ENCODE measurements at regions not wholly inside any gene's neighbourhood (a gene's known extent, or its start where the extent isn't known, plus 50 kb on each side); places are given as distances from the start of the nearest gene placed in this dataset.

DNA sequence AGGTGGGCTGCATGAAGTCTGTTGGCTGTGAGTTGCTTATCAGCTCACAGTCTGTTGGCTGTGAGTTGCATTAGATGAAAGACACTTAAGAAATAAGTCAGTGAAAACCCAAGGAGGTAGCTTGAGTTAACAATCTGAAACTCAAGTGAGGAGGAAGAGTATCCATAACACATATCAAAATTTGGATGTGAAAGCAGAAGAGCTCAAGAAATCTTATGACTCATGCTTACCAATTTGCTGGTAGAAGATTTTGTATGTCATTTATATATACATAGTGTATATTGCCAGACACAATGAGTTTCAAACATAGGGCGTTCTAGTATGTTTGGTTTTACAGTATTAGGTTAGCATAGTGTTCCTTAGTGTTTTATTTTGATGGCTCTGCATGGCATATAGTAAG lies 107.4 kb downstream of the DDIT4L start:
- POLR2A ChIA-PET: no interaction called here
- TF ChIP-seq, protein P1, sequence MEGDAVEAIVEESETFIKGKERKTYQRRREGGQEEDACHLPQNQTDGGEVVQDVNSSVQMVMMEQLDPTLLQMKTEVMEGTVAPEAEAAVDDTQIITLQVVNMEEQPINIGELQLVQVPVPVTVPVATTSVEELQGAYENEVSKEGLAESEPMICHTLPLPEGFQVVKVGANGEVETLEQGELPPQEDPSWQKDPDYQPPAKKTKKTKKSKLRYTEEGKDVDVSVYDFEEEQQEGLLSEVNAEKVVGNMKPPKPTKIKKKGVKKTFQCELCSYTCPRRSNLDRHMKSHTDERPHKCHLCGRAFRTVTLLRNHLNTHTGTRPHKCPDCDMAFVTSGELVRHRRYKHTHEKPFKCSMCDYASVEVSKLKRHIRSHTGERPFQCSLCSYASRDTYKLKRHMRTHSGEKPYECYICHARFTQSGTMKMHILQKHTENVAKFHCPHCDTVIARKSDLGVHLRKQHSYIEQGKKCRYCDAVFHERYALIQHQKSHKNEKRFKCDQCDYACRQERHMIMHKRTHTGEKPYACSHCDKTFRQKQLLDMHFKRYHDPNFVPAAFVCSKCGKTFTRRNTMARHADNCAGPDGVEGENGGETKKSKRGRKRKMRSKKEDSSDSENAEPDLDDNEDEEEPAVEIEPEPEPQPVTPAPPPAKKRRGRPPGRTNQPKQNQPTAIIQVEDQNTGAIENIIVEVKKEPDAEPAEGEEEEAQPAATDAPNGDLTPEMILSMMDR (IDR thresholded peaks at IDR 0.05; ENCODE audit: control extremely low read depth, extremely low read depth, low read depth, missing control alignments): no peak
- no peak for DNase-seq (ENCODE audit: extremely low spot score)
- CTCF ChIA-PET: interaction anchor here (0.6 to 14.6 kb wide), 3 partner anchors 13 to 22 kb away, joined by 3 to 169 read pairs (median 4); no protein-coding TSS in a partner anchor

DNA sequence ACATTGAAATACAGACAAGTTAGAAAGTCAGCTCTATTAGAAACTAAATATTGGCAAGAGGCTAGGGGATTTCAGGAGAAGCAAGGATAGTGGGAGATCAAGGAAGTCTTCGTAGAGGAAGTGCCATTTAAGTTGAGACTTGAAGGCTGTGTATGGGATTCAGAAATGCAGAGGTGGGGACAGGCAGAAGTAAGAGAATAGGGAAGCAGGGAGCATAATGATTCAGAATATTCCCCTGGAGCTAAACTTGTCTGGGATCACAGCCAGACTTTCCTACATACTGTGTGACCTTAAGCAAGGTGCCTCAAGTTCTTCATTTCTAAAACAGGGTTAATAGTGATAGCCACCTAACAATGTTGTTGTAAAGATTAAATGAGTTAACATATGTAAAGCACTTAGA lies 108.8 kb downstream of the DDIT4L start:
- no peak for DNase-seq (ENCODE audit: extremely low spot score)

DNA sequence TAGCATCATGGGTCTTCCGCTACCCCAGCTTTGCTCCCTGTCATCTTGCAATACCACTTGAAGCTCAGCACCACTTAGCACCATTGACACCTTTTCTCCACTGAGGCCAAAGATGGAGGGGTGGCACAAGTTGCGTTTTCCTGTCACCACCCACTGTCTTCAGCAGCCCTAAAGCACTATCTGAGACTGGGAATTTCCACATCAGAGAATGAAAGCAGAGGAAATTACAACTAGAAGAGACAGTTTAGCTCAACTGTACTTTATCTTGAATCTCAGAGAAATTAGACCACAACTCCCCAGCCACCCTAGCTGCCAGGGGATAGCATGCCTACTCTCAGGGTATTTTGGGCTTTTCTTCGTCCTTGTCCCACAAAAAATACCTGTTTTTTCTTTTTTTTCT lies 111.0 kb downstream of the DDIT4L start:
- ChIA-PET CTCF (interaction anchor here (1.5 to 14.6 kb wide), 3 partner anchors 10 to 24 kb away, joined by 3 to 169 read pairs (median 4); no protein-coding TSS in a partner anchor), POLR2A (no interaction called here)
- TF ChIP-seq, protein P1 (IDR thresholded peaks at IDR 0.05; ENCODE audit: control extremely low read depth, extremely low read depth, low read depth, missing control alignments): no peak
- no peak for DNase-seq (ENCODE audit: extremely low spot score)

More for the DNA sequence above, 108.8 kb downstream of the DDIT4L start:
- TF ChIP-seq, protein P1 (IDR thresholded peaks at IDR 0.05; ENCODE audit: control extremely low read depth, extremely low read depth, low read depth, missing control alignments): no peak
- ChIA-PET CTCF (interaction anchor here (0.9 to 14.6 kb wide), 3 partner anchors 15 to 25 kb away, joined by 3 to 169 read pairs (median 4); no protein-coding TSS in a partner anchor), POLR2A (no interaction called here)

DNA sequence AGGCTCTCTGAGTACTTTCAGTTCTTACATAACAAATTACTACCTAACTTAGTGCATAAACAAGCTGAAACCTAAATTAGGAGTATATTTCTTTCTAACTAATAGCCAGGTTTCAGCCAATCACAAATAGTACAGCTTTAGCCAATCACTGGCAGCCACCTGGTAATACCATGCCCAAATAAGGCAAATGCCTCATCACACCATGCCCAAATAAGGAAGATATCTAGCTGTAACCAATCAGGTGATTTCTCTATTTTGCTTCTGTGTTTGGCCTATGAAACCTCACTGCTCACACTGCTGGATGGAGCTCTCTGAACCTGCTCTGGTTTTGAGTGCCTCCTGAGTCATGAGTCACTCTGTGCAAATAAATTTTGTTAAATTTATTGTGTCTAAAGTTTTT lies 113.5 kb downstream of the DDIT4L start:
- CTCF ChIA-PET: interaction anchor here (1.3 to 14.6 kb wide), 3 partner anchors 19 to 103 kb away, joined by 3 to 169 read pairs (median 3); no protein-coding TSS in a partner anchor
- POLR2A ChIA-PET: no interaction called here
- TF ChIP-seq, protein P1 (IDR thresholded peaks at IDR 0.05; ENCODE audit: control extremely low read depth, extremely low read depth, low read depth, missing control alignments): no peak
- DNase-seq (ENCODE audit: extremely low spot score): no peak

DNA sequence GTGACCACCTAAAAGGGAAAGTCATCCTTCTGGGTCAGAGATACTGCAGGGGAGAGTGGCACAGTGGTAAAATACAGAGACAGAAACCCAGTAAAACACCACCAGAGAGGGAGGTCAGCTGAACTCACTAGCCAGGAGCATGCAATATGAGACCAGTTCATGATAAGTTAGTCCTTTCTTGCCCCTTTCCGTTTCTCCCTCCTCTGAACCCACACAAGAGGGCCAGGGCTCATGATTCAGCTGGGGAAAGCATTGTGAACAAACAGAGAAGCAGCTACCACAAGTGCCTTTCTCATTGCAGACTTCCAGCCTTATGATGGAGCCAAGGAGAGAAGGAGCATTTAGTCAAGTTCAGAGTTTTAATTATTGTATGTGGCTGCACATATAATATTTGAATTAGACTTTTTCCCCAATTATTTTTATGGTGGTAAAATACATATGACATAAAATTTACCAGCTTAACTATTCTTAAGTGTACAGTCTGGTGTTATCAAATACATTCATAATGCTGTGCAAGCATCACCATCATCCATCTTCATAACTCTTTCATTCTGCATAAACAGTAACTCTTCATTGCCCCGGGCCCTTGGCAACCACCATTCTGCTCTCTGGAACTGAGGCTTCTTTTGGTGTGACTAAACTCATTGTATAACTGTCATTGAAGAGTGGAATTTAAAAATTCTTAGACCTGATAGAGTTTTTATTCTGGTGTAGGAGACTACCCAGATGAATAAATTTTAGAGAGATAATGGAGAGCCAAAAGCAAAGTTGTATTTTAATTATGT lies 114.6 kb downstream of the DDIT4L start:
- CTCF ChIA-PET: interaction anchor here (1.3 to 14.6 kb wide), 4 partner anchors 10 to 102 kb away, joined by 3 to 169 read pairs (median 4); no protein-coding TSS in a partner anchor

DNA sequence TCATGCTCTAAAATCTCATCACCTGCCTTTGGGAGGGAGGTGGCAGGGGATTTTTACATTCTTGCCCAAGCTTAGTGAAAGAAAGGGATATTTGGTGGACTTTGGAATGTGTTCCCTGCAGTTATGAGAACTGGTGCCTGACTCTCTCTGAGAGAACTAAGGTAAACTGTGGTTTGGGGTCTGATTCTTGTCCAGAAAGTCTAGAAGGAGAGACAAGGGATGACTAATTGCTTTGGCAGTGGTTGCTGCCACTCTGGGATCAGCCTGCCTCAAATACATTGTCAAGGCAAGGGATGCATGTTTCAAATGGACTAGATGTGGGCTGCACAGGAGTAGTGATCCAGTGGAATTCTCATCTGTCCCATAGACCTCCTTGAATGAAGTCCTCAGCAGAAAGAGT lies 115.2 kb downstream of the DDIT4L start:
- ChIA-PET CTCF (interaction anchor here (1.0 to 14.6 kb wide), 5 partner anchors 9 to 21 kb away, joined by 3 to 169 read pairs (median 4); no protein-coding TSS in a partner anchor), POLR2A (no interaction called here)
- TF ChIP-seq, protein P1 (IDR thresholded peaks at IDR 0.05; ENCODE audit: control extremely low read depth, extremely low read depth, low read depth, missing control alignments): no peak
- no peak for DNase-seq (ENCODE audit: extremely low spot score)

More for the DNA sequence above, 114.6 kb downstream of the DDIT4L start:
- DNase-seq (ENCODE audit: extremely low spot score): no peak
- POLR2A ChIA-PET: no interaction called here
- TF ChIP-seq, protein P1 (IDR thresholded peaks at IDR 0.05; ENCODE audit: control extremely low read depth, extremely low read depth, low read depth, missing control alignments): no peak

All from GM10248 (cell line).